ENCODE measurements at regions not wholly inside any gene's neighbourhood (a gene's known extent, or its start where the extent isn't known, plus 50 kb on each side); places are given as distances from the start of the nearest gene placed in this dataset.

GRCh38 chr4:114386637-114387233 lies 211.9 kb upstream of the UGT8 start:
- no peak for TF ChIP-seq POLR2A (IDR thresholded peaks at IDR 0.05)
- peak; percentile 36 to 79 (median 69) for TF ChIP-seq CTCF (IDR thresholded peaks at IDR 0.05)
- TF ChIP-seq POLR2AphosphoS5 (IDR thresholded peaks at IDR 0.05), result no peak
